Globus pallidus (tissue), 1 donor: ENCODE measurements at regions not wholly inside any gene's neighbourhood (a gene's known extent, or its start where the extent isn't known, plus 50 kb on each side); places are given as distances from the start of the nearest gene placed in this dataset.
"Not testable (repeated sequence)": the region's sequence is repeated elsewhere in the genome, so short reads cannot be mapped to it uniquely, and the experiment has no call there.

Experiments used
- DNase-seq: peaks from one replicate; pipeline ENCODE4 v3.0.0-alpha.2; 2015; ENCODE audit warnings: low spot score

DNA sequence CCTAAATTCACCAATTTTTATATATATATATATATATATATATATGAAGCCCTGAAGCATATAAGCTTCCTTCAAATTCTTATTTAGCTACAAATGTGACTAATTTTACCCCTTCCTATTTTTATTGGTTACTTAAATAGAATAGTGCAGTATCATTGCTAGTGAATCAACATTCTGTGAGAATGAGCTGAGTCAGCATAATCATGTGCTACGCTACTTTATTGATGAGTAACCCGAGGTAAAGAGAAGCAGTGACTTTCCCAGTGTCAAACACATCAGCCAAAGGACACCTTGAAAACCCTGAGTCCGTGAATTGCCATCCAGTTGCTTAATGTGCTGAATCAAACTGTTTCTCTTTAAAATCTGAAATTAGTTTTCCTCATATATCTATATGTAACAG lies 546.2 kb downstream of the DMRTA1 start:
- no peak for DNase-seq

DNA sequence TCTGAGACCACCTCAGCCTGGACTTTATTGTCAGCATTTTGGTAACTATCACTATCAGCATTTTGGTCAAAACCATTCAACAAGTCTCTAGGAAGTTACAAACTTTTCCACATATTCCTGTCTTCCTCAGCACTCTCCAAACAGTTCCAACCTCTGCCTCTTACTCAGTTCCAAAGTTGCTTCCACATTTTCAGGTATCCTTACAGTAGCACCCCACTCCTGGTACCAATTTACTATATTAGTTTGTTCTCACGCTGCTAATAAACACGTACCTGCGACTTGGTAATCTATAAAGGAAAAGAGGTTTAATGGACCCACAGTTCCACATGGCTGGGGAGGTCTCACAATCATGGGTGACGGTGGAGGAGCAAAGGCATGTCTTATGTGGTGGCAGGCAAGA lies 551.3 kb downstream of the DMRTA1 start:
- DNase-seq: no peak

DNA sequence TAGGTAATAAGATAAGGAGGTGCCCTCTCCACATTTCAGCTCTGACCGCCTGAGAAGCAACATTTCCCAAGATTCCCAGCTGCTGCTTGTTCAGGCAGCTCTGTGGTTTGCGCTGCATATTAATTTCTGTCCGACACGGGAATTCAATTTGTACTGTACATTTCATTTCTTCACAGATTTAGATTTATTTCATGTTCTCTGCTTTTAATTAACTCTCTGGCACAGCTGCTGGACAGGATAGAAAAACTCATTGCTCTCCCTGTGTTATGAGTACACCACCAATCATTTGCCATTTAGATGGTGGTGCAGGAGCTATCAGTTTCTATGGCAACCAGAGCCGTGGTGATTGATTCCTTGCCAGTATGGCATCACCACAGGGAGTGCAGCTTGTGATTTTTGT lies 558.5 kb downstream of the DMRTA1 start:
- no peak for DNase-seq

DNA sequence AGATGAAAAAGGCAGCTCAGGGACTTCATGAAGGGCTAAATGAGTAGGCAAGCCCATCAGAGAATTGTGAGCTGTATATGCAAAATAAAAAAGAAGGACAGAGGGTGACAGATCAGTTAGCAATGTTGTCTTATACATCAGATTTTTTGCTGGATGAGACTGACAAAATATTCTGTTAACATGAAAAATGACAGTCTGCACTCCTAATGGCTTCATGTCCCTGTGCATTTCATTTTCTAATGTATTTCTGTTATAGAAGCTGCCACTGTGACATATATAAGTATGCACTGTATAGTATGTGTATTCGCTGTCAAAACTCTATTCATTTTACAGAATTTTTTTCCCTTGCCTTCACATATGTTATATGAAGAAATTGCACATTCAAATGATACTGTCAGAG lies 559.5 kb downstream of the DMRTA1 start:
- DNase-seq: no peak

DNA sequence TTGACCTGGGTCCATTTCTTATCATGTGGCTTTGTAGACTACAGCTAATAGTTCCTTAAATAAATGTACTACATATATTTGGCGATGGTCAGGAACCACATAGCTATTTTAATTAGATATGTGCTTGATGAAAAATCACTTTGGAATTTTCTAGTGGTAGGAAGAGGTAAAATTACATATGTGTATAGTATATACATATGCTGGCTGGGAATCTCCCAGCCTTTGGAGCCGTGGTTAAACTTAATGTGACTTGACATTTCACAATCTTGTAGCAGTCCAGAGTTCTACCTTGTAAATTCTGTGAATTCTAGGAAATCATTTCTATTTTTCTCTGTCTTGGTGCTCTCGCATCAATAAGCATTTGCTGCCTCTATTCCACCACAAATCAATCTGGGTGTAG lies 565.0 kb downstream of the DMRTA1 start:
- DNase-seq: no peak

DNA sequence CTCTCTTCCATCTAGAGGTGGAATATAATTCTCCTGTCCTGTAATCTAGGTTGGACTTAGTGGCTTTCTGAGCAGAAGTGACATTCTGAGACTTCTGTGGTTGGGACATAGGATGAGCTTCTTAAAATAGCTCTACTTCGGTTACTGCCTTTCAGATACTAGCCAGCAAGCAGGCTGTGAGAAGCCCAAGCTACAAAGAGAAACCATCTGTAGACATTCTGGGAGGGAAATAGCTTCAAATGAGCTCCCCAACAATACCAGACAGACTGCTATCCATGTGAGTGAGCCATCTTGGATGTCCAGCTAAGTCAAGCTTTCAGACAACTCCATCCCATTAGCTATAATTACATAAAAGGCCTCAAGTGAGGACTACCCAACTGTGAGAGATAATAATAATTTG lies 568.9 kb downstream of the DMRTA1 start:
- no peak for DNase-seq

DNA sequence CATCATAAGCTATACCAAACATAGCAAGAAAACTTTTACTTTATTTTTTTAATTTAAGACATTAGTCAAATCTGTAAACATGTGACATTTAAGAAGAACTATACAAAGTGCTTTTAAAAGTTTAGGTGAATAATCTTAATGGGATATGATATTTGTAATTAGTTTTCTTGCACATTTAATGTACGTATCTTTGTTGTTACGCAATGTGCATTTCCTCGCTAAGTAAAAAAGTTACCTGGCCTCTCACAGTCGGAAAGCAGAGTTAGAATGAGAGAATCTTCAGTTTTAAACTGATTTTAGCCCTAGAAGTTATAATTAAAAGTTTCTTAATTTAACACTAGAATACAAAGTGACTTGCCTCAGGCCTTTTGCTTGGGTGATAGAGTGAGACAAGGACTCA lies 589.8 kb downstream of the DMRTA1 start:
- DNase-seq: no peak

DNA sequence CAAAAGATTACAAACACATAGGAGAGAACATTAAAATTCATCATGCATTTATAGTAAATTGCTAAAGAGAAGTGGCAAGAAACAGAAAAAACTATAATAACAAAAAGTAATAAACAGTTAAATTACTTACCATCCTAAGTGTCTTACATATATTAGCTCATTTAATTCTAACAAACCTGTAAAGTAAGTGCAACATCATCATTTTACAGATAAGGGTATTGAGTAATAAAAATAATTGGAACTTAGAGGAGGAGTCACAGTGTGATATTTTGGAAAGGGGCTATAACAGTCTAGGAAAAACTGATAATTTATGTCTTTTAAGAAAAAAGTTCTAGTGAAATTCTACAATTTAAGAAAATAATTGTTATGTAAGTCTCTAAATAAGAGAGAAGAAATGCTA lies 592.8 kb downstream of the DMRTA1 start:
- no peak for DNase-seq

DNA sequence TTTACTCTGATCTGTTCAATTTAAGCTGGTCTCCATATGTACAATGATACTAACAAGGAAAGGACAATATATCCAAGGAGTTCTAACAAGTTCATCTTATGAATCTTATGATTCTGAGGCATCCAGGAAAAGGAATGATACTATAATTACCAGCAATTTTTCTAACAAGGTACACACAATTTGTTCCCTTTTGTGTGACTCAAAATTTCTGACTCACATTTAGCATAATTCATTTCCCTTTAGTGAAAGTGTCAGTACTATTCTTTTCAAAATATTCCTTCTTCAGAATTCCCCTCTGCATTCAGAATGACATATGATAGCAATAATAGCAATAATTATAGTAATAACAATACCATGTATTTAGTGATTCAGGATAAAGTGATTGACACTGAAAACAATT lies 594.8 kb downstream of the DMRTA1 start:
- DNase-seq: no peak

DNA sequence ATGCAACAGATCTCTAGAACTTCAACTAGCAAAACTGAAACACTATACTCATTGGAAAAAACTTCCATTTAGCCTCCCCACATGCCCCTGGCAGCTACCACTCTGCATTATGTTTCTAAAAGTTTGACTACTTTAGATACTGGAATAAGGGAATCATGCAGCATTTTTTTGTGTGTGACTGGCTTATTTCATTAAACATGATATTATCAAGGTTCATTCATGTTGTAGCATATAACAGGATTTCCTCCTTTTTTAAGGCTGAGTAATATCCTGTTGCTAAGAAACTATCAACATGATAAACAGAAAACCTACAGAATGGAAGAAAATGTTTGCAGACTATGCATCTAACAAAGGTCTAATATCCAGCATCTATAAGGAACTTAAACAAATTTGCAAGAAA lies 597.9 kb downstream of the DMRTA1 start:
- no peak for DNase-seq

DNA sequence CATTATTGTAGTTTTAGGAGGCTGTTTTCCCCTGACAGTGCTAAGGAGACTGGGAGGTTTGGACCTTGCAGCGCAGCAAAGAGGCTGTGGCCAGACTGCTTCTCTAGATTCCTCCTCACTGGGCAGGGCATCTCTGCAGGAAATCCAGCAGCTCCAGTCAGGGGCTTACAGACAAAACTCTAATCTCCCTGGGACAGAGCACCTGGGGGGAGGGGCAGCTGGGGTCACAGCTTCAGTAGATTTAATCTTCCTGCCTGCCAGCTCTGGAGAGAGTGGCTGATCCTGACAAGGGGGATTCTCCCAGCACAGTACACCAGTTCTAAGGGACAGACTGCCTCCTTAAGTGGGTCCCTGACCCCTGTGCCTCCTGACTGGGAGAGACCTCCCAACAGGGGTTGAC lies 599.4 kb downstream of the DMRTA1 start:
- DNase-seq: not testable (repeated sequence)

DNA sequence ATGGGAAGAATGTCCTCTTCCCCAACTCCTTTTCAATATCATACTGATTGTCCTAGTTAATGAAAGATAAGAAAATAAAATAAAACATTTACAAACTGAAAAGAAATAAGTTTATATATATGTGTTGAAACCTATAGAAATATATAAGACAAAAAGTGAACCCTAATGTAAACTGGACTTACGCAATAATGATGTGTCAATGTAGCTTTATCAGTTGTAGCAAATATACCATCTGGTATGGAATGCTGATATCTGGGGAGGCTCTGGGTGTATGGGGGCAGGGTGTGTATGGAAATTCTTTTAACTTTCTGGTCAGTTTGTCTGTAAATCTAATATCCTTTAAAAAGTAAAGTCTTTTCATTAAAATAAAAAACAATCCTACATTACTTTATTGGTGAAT lies 603.9 kb downstream of the DMRTA1 start:
- DNase-seq: no peak

DNA sequence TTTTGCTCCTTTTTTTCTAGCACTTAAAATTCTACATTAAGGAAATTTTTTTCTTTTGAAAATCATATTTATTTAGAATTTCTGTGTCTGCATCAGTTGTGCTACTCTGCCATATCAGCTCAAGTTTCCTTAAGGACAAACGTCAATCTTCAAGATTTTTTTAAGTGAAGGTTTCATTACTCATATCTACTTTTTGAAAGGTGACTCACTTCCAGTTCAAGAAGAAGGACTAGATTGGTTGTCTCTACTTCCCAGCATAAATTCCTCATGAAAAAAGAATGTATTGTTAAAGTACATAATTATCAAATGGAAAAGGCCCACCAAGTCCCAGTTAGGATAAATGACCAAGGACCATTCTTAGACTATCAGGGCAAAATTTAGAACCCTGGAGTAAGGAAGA lies 626.5 kb downstream of the DMRTA1 start:
- no peak for DNase-seq

DNA sequence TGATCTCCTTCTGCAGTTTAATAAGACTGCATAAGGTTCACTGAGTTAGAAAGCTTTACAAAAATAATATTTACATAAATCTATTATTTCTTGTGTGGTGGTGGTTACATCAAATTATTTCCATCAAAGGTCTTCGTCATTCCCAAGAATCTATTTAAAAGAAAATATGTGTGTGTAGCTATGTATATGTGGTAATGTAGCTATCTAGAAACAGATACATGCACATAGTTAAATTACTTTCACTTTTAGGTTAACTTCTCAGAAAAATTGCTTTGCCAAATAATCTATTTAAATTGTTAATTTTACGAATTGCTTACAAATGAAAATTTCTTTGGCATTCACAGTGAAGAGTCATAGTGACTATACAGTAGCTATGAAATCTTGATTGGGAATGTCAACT lies 633.2 kb downstream of the DMRTA1 start:
- DNase-seq: no peak

DNA sequence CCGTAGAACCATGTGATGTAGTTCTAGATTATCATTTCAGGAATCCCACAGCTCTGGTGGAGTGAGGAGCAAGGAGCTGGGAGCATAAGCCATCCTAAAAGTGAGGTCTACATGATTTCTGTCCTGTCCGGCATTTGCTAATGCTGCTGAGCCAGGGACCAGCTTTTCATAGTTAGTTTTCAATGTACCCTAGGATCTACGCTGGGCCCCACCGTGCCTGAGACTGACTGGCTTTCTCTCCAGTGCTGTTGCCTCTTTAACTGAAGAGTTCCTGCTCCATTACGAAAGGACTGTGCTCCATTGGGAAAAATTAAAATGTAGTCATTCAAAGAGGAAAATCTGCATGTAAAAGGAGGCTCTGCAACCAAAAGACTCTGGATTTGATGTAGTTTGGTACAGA lies 634.8 kb downstream of the DMRTA1 start:
- DNase-seq: no peak

DNA sequence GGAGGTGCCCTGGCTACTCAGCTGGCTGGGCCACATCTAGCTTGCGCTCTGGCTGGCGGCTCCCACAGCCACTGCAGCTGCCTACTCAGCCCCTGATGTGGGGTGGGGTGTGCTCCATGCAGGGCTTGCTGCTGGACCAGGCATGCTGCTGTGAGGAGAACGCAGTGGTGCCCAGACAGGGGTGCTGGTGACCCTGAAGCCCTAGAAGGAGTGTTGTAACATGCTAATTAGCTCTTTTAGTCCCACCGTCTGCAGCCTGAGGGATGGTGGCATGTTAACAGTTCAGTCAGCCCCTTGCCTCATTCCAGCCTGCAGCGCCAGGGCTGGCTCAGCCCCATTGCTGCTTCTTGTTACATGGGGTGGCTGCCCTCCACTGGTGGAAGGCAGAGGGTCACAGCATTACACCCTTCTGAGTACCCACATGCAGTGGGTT lies 642.3 kb downstream of the DMRTA1 start:
- DNase-seq: no peak

DNA sequence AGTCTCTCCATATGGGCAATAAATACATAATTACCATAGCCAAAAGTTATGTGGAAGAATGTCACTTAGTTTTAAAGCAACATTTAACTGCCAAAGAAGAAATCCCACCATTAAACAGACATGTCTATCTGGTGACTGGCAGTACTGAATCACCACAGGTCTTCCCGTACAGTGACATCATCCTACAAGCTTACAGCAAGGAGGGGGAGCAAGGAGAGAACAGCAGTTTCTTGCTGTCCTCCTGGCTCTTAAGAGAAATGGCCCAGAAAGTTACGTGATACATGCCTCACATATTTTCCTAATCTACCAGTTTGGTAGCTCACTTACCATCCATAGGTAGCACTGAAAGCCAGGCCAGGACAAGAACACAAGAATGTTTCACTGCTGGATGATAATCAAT lies 671.0 kb downstream of the DMRTA1 start:
- DNase-seq: no peak

DNA sequence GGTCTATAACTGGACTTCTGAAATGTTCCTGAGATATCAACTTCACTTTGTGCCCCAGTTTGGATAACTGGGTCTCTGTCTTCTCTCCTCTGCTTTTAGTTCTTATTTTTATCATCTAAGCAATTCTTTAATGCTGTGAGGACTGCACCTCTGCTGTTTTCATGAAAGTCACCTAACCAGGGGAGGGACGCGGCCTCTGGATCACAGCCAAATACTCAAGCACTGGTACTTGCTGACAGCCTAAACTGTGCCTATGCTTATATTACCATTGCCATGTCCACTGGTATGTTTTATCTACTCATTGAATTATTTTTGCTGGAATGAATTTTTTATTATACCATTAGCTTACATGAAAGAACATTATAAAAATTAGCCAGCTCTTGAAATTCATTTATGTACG lies 674.0 kb downstream of the DMRTA1 start:
- DNase-seq: no peak

DNA sequence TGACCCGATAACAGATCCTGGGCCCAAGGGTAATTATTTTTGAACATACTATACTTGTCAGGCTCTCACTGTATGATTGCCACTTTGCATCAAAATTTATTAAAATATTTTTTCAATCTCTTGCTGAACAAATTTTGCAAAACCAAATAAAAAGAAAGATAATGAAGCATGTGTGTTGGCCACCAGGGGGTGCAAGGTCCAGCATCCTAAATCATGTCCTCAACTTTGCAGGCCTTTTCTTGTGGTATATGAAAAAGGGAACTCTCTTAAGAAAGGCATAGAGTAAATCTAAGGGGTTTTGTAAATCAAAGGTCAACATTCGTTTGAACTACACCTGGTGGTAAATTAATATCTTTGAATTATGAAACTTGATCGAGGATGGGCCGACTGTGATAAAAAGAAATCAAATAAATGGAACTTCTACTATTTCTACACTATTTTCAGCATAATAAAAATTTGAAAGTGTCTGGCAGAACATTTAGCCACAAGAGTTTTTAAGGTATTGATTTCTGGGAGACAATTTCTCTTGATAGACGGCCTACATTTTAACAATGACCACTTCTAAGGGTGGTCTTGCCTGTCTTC lies 676.5 kb downstream of the DMRTA1 start:
- peak; percentile 29 for DNase-seq

DNA sequence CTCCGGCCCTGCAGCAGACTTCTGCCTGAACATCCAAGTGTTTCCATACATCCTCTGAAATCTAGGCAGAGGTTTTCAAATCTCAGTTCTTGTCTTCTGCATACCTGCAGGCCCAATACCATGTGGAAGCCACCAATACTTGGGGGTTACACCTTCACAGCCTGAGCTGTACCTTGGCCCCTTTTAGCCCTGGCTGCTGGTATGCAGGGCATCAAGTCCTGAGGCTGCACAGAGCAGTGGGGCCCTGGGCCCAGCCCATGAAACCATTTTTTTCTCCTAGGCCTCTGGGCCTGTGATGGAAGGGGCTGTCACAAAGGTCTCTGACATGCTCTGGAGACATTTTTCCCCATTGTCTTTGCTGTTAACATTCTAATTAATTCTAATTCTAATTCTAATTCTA lies 680.6 kb downstream of the ELAVL2 start:
- no peak for DNase-seq

DNA sequence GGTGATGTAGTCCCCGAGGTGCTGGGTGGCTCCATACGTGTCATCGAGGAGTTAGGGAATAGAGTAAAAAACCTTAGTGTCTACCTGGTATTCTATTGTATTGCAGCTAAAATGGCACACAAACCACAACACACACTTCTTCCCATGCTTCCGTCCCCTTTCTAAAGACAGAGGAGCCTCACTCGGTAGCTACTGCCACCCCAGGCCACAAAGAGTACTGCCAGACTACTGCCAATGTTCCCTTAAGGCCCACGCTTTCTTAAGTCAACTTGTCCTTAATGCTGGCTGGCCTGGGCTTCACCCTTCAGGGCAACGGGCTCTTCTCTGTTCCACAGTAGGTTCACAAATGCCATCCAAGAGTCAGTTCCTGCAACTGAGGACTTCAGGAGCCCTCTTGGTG lies 673.0 kb downstream of the ELAVL2 start:
- DNase-seq: no peak

DNA sequence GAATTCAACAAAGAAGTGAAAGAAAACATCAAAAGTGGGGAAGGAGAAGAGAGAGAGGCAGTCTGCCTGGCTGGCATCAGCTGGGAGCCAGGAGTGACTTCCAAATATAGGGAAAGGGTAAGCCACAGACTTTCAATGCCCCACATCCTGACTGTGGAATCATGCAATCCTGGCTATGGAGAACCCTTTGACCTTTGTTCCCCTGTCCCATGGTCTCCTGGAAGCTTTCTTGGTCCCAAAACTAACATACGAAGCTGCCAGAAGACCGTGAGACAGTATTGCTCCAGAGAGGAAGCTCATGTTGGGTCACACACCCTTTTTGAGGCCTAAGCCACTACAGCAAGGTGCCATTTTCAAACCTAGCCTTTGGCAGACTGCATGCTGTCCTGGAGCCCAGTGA lies 665.5 kb downstream of the ELAVL2 start:
- no peak for DNase-seq

DNA sequence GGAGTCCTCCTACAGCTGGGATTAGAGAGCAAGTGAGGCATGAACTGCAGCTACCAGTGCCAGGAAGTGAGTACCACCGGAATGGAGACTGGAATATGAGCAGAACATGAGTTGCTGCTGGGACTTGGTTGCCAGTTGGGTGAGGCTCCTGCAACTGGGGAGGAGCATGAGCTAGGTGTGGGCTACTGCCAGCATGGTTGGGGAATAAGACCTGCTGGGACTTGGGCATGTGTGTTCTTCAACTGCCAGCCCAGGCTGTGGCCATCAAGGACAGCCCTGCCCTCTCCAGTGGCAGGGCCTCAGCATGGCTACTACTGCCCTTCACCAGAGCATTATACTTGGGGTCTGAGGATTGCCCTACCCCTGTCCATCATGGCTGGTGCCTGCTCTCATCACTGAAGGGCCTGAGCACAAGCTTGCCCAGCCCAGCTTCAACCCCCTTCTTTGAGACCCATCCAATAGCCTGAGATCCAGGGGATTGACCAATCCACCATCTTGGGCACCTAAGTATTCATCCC lies 665.0 kb downstream of the ELAVL2 start:
- DNase-seq: no peak

DNA sequence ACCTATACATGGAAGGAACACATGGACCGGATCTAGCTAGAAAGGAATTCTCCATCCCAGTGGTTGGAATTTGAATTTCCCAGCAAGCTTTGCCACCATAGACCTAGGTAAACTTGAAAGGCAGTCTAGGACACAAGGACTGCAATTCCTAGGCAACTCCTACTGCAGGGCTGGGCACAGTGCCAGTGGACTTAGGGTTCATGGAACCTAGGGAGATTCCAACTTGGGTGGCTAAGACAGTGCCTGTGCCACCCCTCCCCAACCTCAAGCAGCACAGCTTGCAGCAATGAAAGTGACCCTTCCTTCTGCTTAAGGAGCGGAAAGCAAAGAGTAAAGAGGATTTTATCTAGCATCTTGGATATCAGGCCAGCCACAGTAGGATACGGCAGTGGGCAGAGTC lies 663.3 kb downstream of the ELAVL2 start:
- no peak for DNase-seq

DNA sequence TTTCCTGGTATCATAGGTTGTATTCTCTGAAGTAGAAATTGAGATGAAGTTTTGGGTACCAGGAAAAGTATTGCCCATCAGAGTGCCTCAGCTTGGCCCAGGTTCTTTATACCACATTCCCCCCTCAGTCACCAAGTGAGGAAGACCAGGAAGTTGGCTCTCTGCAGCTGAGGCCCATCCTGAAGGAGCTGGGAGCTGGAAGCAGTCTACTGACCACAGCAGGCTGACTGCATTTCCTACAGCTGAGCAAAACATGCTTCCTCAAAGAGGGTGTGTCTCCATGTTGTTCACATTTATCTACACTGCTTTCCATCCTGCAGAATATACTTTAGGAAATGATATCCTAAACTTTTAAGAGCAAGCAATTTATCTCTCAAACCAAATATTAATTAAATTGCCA lies 654.6 kb downstream of the ELAVL2 start:
- DNase-seq: no peak
